Stimulated activated CD4-positive, alpha-beta T cell treated with anti-CD3 and anti-CD28 coated beads, Interleukin-2, amount 100 ng/mL, for 24 hours (primary cell): ENCODE measurements at regions not wholly inside any gene's neighbourhood (a gene's known extent, or its start where the extent isn't known, plus 50 kb on each side); places are given as distances from the start of the nearest gene placed in this dataset.

Source experiments
- DNase-seq, 2 donors: peaks; one replicate each; pipeline ENCODE4 v3.0.0-alpha.2; 2020

GRCh38 chr18:41537666-41538065 lies 417.4 kb upstream of the PIK3C3 start:
- no peak for DNase-seq

GRCh38 chr18:41532344-41533086 lies 422.5 kb upstream of the PIK3C3 start:
- DNase-seq, result no peak

GRCh38 chr18:41530970-41531369 lies 424.1 kb upstream of the PIK3C3 start:
- DNase-seq, result no peak

GRCh38 chr18:41529093-41529492 lies 425.9 kb upstream of the PIK3C3 start:
- DNase-seq, result no peak

- no peak for DNase-seq
Observed at GRCh38 chr18:41526054-41526453, 429.0 kb upstream of the PIK3C3 start.

DNA sequence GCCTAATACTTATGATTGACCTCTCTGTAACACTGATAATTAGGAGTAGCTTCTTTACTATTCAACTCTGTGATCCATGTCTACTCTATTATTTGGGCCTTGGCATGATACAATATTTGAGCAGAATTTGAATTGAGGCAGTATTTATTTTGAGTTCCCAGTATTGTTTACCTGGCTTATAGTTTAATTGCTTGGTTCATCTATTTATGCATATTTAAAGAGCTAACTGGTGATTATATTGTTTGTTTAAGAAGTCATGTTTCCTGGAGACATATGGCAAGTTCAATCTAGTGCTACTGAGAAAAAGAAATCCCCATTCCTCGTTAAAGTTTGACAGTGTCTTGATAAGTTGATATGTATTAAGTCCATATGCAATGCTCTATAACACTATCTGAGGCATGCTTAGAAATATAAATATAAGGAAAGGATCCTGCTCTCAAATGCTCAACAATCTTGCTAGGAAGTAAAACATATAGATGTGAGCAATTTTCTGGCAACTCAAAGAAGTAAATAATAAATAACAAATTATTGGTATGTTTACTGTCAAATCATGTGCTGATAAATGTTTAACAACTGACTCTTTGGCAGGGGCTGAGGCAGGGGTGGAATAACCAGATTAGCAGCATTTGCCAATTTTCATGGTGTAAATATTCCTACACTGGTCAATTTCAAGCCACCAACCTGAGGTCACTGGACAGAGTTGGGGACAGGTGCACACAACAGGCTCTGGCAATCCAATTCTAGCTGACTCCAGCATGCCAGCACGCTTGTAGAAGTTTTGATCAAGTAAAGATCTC lies 430.2 kb upstream of the PIK3C3 start:
- no peak for DNase-seq

GRCh38 chr18:41517142-41517541 lies 437.9 kb upstream of the PIK3C3 start:
- no peak for DNase-seq

- DNase-seq, result no peak
Observed at GRCh38 chr18:41513438-41513837, 441.6 kb upstream of the PIK3C3 start.

- DNase-seq, result no peak
Observed at GRCh38 chr18:41504316-41504715, 450.7 kb upstream of the PIK3C3 start.

GRCh38 chr18:41501848-41502247 lies 453.2 kb upstream of the PIK3C3 start:
- no peak for DNase-seq

- no peak for DNase-seq
Observed at GRCh38 chr18:41499345-41499744, 455.7 kb upstream of the PIK3C3 start.

DNA sequence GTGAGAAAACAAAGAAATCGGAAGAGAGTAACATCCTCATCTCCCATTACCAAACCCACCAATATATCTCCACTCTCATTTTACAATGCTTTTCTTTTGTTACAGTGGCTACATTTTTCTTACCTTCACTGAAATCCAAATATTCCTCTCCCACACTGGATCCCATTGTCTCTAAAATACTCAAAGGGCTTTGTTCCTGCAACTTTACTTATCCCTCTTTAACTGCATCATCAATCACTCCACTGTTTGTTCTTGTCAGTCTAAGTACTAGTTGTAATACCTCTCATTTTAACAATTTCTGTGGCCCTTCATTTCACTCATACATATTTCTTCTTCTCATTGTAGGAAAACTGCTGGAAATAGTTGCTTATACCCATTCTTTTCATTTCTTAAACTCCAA lies 464.2 kb upstream of the PIK3C3 start:
- no peak for DNase-seq

DNA sequence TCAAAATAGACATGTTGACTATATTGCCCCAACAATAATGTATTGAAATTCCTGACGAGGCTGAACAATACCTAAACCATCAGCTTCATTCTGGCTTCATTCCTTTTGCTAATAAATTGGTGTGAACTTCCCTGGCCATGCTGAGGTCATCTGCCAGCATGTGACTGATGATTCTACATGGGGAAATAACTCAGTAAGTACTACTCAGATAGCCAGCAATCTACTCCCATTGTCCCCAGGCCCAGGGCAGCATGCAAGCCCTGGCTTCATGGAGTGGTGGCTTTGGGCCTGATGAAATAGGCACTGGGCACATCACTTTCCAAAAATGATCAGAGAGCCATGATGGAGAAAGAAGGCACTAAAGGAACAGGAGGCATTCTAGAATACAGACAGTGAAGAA lies 468.5 kb upstream of the PIK3C3 start:
- DNase-seq, result no peak

DNA sequence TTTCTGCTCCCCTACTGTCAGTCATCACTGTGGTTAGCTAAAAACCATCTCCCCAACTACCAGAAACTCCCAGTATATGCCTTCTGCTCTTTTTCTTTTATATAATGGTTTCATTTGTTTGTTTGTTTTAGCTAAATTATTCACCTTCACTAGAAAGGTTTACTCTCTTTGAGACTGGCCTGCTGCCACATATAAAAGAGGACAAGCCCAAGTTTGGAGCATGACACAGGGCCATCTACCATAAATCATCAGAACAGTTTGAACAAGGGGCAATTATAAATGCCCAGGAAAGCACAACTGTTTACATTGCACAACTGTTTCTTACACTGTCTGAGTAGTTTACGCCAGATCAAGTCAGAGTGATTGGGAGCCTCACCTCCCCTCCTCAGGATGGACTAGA lies 471.0 kb upstream of the PIK3C3 start:
- DNase-seq, result no peak

DNA sequence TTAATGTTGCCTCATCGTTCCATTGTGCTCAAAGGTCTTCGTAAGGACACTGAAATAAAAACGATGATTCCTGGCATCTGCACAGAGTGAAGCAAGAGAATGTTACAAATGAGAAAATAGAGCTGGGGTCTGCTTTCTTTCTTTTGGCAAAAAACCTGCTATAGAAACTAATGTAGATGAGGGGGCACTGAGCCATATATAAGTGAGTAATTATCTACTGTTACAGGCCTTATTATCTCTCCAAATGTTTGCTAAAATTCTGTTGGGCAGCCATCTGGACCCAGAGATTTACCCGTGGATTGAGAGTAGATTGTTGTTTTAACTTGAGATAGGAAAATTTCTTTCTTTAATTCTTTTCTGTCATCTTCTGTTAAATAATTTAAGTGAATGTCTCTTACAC lies 472.5 kb upstream of the PIK3C3 start:
- no peak for DNase-seq

- no peak for DNase-seq
Observed at GRCh38 chr18:41466436-41467160, 488.4 kb upstream of the PIK3C3 start.

- DNase-seq, result no peak
Observed at GRCh38 chr18:41465386-41465785, 489.6 kb upstream of the PIK3C3 start.

GRCh38 chr18:41464278-41464677 lies 490.8 kb upstream of the PIK3C3 start:
- DNase-seq, result no peak

- DNase-seq, result no peak
Observed at GRCh38 chr18:41462946-41463345, 492.1 kb upstream of the PIK3C3 start.

DNA sequence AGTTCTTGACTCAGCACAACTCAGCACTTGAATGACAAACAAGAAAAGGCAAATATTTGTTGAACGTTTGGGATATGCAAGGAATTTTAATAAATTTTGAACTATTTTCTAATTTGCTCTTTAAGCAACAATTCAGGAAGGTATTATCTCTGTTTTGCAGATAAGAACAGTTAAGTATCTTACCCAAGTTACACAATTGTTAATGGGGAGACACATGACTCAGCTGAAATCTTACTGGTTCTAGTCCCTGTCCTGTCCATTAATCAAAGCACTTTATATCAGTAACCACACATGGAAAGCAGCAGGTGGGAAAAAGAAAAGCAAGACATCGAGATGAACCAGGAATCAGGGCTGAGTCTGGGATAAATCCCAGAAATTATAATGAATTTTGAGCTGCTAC lies 493.9 kb upstream of the PIK3C3 start:
- DNase-seq, result no peak

GRCh38 chr18:41459656-41460055 lies 495.4 kb upstream of the PIK3C3 start:
- no peak for DNase-seq

DNA sequence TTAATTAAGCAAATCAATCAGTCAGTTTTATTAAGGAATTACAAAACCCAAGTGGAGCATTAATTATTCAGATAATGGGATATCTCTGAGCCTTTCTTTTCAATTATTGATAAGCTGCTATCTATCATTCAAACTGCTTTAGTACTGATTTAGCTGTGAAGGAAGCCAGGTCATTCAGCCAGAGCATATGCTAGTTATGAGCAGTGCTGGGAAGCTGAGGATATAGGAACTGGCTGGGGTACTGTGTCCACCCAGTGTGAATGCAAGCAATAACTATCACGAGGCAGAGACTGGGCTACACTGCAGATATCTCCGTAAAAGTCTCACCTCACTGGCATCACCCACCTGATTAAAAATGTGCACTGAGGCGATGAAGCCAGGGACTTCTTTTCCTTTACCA lies 496.7 kb upstream of the PIK3C3 start:
- no peak for DNase-seq

- no peak for DNase-seq
Observed at GRCh38 chr18:41457765-41458326, 497.2 kb upstream of the PIK3C3 start.

DNA sequence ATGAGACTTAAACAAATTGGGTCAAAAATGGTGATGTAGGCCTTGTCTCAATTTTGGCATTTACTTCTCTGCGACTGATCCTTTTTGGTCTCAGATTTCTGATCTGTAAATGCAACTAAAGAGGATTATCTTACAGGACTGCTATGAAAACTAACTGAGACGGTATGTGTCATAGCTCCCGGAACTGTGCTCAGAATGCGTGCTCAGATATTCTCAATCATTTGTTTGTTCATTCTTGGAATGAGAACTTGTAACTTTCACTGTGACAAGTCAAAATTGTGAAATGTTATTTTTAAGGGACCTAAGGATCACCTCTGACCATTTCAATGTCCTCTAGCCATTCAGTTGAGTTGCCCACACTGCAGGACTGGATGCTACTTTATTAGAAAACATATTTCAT lies 498.2 kb upstream of the PIK3C3 start:
- DNase-seq, result no peak
